Trophoblast cell (in vitro differentiated cells and primary cell): ENCODE measurements at regions not wholly inside any gene's neighbourhood (a gene's known extent, or its start where the extent isn't known, plus 50 kb on each side); places are given as distances from the start of the nearest gene placed in this dataset.
"Not testable (repeated sequence)": the region's sequence is repeated elsewhere in the genome, so short reads cannot be mapped to it uniquely, and the experiment has no call there.

ENCODE experiments used
- DNase-seq, 2 donors: peaks; one replicate each; pipeline ENCODE4 v3.0.0-alpha.2; 2016
- H2AFZ ChIP-seq: 2 replicates; pipeline ENCODE4 v1.6.1; 2013; ENCODE audit warnings: low read length, moderate library complexity, mild to moderate bottlenecking; ENCODE audit not compliant: insufficient read depth, poor library complexity
- H2AK5ac ChIP-seq: 2 replicates; pipeline ENCODE4 v1.6.1; 2013; ENCODE audit warnings: mild to moderate bottlenecking, low read length
- H2BK120ac ChIP-seq: 2 replicates; pipeline ENCODE4 v1.6.1; 2013; ENCODE audit warnings: low read length, mild to moderate bottlenecking, moderate library complexity; ENCODE audit not compliant: insufficient read depth, poor library complexity
- H2BK12ac ChIP-seq: 2 replicates; pipeline ENCODE4 v1.6.1; 2013; ENCODE audit warnings: mild to moderate bottlenecking, low read length, moderate library complexity
- H2BK5ac ChIP-seq: 2 replicates; pipeline ENCODE4 v1.6.1; 2013; ENCODE audit warnings: low read length, low read depth, moderate library complexity, mild to moderate bottlenecking; ENCODE audit not compliant: poor library complexity
- H3K14ac ChIP-seq: 2 replicates; pipeline ENCODE4 v1.6.1; 2013; ENCODE audit warnings: mild to moderate bottlenecking, low read length
- H3K18ac ChIP-seq: 2 replicates; pipeline ENCODE4 v1.6.1; 2013; ENCODE audit warnings: mild to moderate bottlenecking, low read length
- H3K23ac ChIP-seq: 2 replicates; pipeline ENCODE4 v1.6.1; 2013; ENCODE audit warnings: low read length
- H3K27ac ChIP-seq: 2 replicates; pipeline ENCODE4 v1.5.1; 2013; ENCODE audit warnings: low read depth, mild to moderate bottlenecking, inconsistent platforms, low read length, moderate library complexity
- H3K27me3 ChIP-seq: 2 replicates; pipeline ENCODE4 v1.6.1; 2013; ENCODE audit warnings: inconsistent platforms, mild to moderate bottlenecking, low read length, moderate library complexity; ENCODE audit not compliant: insufficient read depth
- H3K36me3 ChIP-seq, 2 experiments: 1 replicate in 1 of 2; 2 replicates in 1 of 2; pipeline ENCODE4 v1.6.1; 2013; ENCODE audit warnings: low read length in 2 of 2, mild to moderate bottlenecking in 2 of 2, moderate library complexity in 1 of 2; ENCODE audit not compliant: insufficient read depth in 2 of 2, control insufficient read depth in 1 of 2
- H3K4ac ChIP-seq: 2 replicates; pipeline ENCODE4 v1.6.1; 2013; ENCODE audit warnings: low read depth, mild to moderate bottlenecking, low read length, moderate library complexity
- H3K4me1 ChIP-seq, 2 experiments: 1 replicate in 1 of 2; 2 replicates in 1 of 2; pipeline ENCODE4 v1.6.1; 2013; ENCODE audit warnings: low read length in 2 of 2, mild to moderate bottlenecking in 2 of 2, moderate library complexity in 1 of 2; ENCODE audit not compliant: insufficient read depth in 2 of 2, control insufficient read depth in 1 of 2
- H3K4me2 ChIP-seq: 2 replicates; pipeline ENCODE4 v1.6.1; 2013; ENCODE audit warnings: inconsistent platforms, mild to moderate bottlenecking, low read length, moderate library complexity
- H3K4me3 ChIP-seq: 2 replicates; pipeline ENCODE4 v1.5.1; 2013; ENCODE audit warnings: mild to moderate bottlenecking, low read depth, low read length, inconsistent platforms
- H3K79me1 ChIP-seq: one replicate; pipeline ENCODE4 v1.6.1; 2013; ENCODE audit warnings: low read length
- H3K79me2 ChIP-seq: 2 replicates; pipeline ENCODE4 v1.6.1; 2013; ENCODE audit warnings: low read length, mild to moderate bottlenecking; ENCODE audit not compliant: control insufficient read depth, insufficient read depth, poor library complexity
- H3K9ac ChIP-seq: 2 replicates; pipeline ENCODE4 v1.6.1; 2013; ENCODE audit warnings: mild to moderate bottlenecking, low read length
- H3K9me3 ChIP-seq: 2 replicates; pipeline ENCODE4 v1.6.1; 2013; ENCODE audit warnings: low read depth, mild to moderate bottlenecking, control low read depth, inconsistent platforms, low read length; ENCODE audit not compliant: insufficient read depth
- H4K12ac ChIP-seq: 2 replicates; pipeline ENCODE4 v1.6.1; 2013; ENCODE audit warnings: low read depth, mild to moderate bottlenecking, low read length, moderate library complexity
- H4K8ac ChIP-seq: 2 replicates; pipeline ENCODE4 v1.6.1; 2013; ENCODE audit warnings: low read depth, mild to moderate bottlenecking, low read length, moderate library complexity
- H4K91ac ChIP-seq: one replicate; pipeline ENCODE4 v1.6.1; 2013; ENCODE audit warnings: low read depth, mild to moderate bottlenecking, low read length, moderate library complexity
- WGBS: extraction: QIAGEN DNeasy Blood & Tissue Kit; methylation state at CpG from one replicate; pipeline ENCODE4 v1.1.7; 2013; ENCODE audit warnings: missing lambda C conversion rate; ENCODE audit not compliant: insufficient read length, insufficient coverage; ENCODE audit errors: extremely low coverage; 5-methylcytosine and 5-hydroxymethylcytosine counted together

DNA sequence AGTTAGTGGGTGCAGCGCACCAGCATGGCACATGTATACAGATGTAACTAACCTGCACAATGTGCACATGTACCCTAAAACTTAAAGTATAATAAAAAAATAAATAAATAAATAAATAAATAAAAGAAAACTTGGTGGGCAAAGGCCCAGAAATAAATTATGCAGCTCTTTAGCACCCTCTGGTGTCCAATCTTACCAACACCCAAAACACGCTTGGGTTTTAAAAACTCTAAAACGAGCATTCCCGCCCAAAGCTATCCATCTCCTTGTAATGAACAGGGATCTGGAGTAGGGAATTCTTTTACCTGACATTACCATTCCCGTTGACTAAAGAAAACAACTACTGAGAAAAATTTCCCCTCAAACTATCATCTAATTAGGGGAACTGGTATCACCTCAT lies 2005.9 kb upstream of the CELF4 start:
- no peak overlapping the region for H4K12ac ChIP-seq
- no peak overlapping the region for H2AK5ac ChIP-seq
- no peak overlapping the region for H3K9ac ChIP-seq
- H2BK12ac ChIP-seq = no peak overlapping the region
- H4K91ac ChIP-seq = no peak overlapping the region
- no peak overlapping the region for H3K4me3 ChIP-seq
- no CpG with 5 or more reads among the region's 5 CpGs for WGBS
- no peak overlapping the region for H2BK120ac ChIP-seq
- peak; percentile 3 to 69 for DNase-seq
- H4K8ac ChIP-seq = no peak overlapping the region
- H3K4me2 ChIP-seq = no peak overlapping the region
- H2BK5ac ChIP-seq = no peak overlapping the region
- H3K14ac ChIP-seq = no peak overlapping the region
- no peak overlapping the region for H2AFZ ChIP-seq
- H3K4ac ChIP-seq = no peak overlapping the region
- no peaks in the 10 kb centered on the region for H3K36me3 ChIP-seq
- H3K18ac ChIP-seq = no peak overlapping the region
- H3K79me2 ChIP-seq = no peaks in the 10 kb centered on the region
- peaks cover 0 to 8% of the 10 kb centered on the region in 2 experiments for H3K4me1 ChIP-seq
- no peak overlapping the region for H3K27ac ChIP-seq
- no peaks in the 10 kb centered on the region for H3K27me3 ChIP-seq
- no peak overlapping the region for H3K23ac ChIP-seq
- H3K79me1 ChIP-seq = peaks cover 6% of the 10 kb centered on the region
- no peaks in the 10 kb centered on the region for H3K9me3 ChIP-seq

DNA sequence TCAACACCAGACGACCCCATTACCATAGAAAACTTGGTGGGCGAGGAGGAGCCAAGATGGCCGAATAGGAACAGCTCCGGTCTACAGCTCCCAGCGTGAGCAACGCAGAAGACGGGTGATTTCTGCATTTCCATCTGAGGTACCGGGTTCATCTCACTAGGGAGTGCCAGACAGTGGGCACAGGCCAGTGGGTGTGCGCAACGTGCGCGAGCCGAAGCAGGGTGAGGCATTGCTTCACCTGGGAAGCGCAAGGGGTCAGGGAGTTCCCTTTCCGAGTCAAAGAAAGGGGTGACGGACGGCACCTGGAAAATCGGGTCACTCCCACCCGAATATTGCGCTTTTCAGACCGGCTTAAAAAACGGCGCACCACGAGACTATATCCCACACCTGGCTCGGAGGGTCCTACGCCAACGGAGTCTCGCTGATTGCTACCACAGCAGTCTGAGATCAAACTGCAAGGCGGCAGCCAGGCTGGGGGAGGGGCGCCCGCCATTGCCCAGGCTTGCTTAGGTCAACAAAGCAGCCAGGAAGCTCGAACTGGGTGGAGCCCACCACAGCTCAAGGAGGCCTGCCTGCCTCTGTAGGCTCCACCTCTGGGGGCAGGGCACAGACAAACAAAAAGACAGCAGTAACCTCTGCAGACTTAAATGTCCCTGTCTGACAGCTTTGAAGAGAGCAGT lies 2000.1 kb upstream of the CELF4 start:
- H3K9ac ChIP-seq, H3K9me3 ChIP-seq, H3K4me3 ChIP-seq, H2AK5ac ChIP-seq, H3K4me2 ChIP-seq, H4K91ac ChIP-seq, DNase-seq, H3K27me3 ChIP-seq, H2BK5ac ChIP-seq, H3K36me3 ChIP-seq, H3K18ac ChIP-seq, H3K23ac ChIP-seq, H3K4ac ChIP-seq, H2AFZ ChIP-seq, H3K79me1 ChIP-seq, H3K27ac ChIP-seq, H4K8ac ChIP-seq, H3K14ac ChIP-seq, H2BK12ac ChIP-seq, H4K12ac ChIP-seq, H3K79me2 ChIP-seq, H3K4me1 ChIP-seq, H2BK120ac ChIP-seq: not testable (repeated sequence)
- no CpG with 5 or more reads among the region's 32 CpGs for WGBS

DNA sequence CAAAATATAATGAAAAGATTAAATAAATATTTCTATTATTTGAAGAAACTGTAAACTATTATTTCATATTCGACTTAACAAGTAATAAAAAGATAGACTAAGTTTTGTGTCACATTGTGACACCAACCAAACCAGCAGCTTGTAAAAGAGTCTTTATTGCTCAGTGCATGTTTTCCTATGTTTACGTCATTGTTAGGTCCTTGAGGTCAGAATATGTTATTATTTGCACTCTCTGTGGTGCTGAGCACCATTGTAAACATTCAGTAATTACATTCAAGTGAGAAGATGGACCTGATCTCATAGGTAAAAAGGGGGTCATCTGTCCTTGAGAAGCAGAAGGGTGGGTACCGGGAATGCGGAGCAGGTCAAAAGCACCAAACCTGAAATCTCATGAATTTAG lies 1999.1 kb upstream of the CELF4 start:
- H3K27ac ChIP-seq = no peak overlapping the region
- H4K8ac ChIP-seq = no peak overlapping the region
- no peak overlapping the region for H4K91ac ChIP-seq
- no peak overlapping the region for H2BK120ac ChIP-seq
- no peak for DNase-seq
- no peak overlapping the region for H2BK5ac ChIP-seq
- H3K36me3 ChIP-seq = no peaks in the 10 kb centered on the region
- no peak overlapping the region for H3K23ac ChIP-seq
- H3K79me1 ChIP-seq = no peaks in the 10 kb centered on the region
- H2BK12ac ChIP-seq = no peak overlapping the region
- no peak overlapping the region for H3K18ac ChIP-seq
- no peaks in the 10 kb centered on the region for H3K79me2 ChIP-seq
- no peak overlapping the region for H3K14ac ChIP-seq
- no peak overlapping the region for H4K12ac ChIP-seq
- H3K9ac ChIP-seq = no peak overlapping the region
- no peak overlapping the region for H3K4ac ChIP-seq
- no peaks in the 10 kb centered on the region for H3K9me3 ChIP-seq
- H3K4me2 ChIP-seq = no peak overlapping the region
- no peak overlapping the region for H3K4me3 ChIP-seq
- H3K4me1 ChIP-seq = no peaks in the 10 kb centered on the region
- no peak overlapping the region for H2AFZ ChIP-seq
- no CpG with 5 or more reads among the region's 4 CpGs for WGBS
- H2AK5ac ChIP-seq = no peak overlapping the region
- H3K27me3 ChIP-seq = no peaks in the 10 kb centered on the region

DNA sequence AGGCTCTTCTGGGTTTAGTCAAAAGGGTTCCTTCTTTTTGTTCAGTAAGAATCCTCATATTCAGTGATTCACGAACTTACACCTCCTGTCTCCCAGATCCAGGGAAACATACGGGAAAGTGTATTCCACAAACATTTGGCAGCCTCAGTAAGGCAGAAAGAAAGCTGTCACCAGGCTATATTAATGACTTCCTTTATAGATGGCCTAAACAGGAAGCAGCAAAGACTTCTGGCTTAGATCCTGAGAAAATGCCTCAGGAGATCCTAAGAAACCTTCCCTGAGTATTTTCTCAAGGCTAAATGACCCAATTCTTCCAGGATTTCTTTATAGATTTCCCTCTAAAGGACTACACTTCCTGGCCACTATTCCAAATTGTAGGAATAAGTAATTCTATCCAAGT lies 1995.5 kb upstream of the CELF4 start:
- Histone ChIP-seq H3K4me2 (no peak overlapping the region), H3K4me3 (no peak overlapping the region), H2AFZ (no peak overlapping the region), H3K9me3 (no peaks in the 10 kb centered on the region), H3K4me1 (no peaks in the 10 kb centered on the region), H3K79me2 (no peaks in the 10 kb centered on the region), H3K4ac (no peak overlapping the region), H3K27ac (peak overlapping the region; percentile 17), H2BK12ac (no peak overlapping the region), H4K91ac (no peak overlapping the region), H2BK120ac (no peak overlapping the region), H3K79me1 (no peaks in the 10 kb centered on the region), H3K18ac (no peak overlapping the region), H3K23ac (no peak overlapping the region), H4K8ac (no peak overlapping the region), H2BK5ac (no peak overlapping the region), H3K27me3 (no peaks in the 10 kb centered on the region), H3K14ac (no peak overlapping the region), H3K9ac (no peak overlapping the region), H3K36me3 (no peaks in the 10 kb centered on the region), H4K12ac (no peak overlapping the region), H2AK5ac (no peak overlapping the region)
- no CpG with 5 or more reads among the region's 2 CpGs for WGBS
- DNase-seq = no peak
